Colonic mucosa (tissue), 4 donors: ENCODE measurements at regions not wholly inside any gene's neighbourhood (a gene's known extent, or its start where the extent isn't known, plus 50 kb on each side); places are given as distances from the start of the nearest gene placed in this dataset.

Experiments used
- DNase-seq: peaks from one replicate; pipeline ENCODE4 v3.0.0-alpha.2; 2020
- H3K27ac ChIP-seq: fragments of 200-600 bp; one replicate; pipeline ENCODE4 v1.8.0; 2021
- H3K27me3 ChIP-seq: fragments of 200-600 bp; one replicate; pipeline ENCODE4 v1.8.0; 2021
- H3K36me3 ChIP-seq: fragments of 200-600 bp; one replicate; pipeline ENCODE4 v1.8.0; 2021
- H3K4me1 ChIP-seq: fragments of 200-600 bp; one replicate; pipeline ENCODE4 v1.8.0; 2021; ENCODE audit warnings: mild to moderate bottlenecking
- H3K4me3 ChIP-seq: fragments of 200-600 bp; one replicate; pipeline ENCODE4 v1.8.0; 2021
- H3K9ac ChIP-seq, 2 donors: one replicate each; pipeline ENCODE4 v1.7.0; 2013; ENCODE audit warnings: control low read depth in 2 of 2, low read depth in 2 of 2, low read length in 2 of 2
- H3K9me3 ChIP-seq: fragments of 200-600 bp; one replicate; pipeline ENCODE4 v1.8.0; 2021
- CTCF ChIP-seq: fragments of 200-600 bp; IDR thresholded peaks from one replicate; pipeline ENCODE4 v1.8.0; 2022; ENCODE audit warnings: antibody characterized with exemption, mild to moderate bottlenecking
- intact Hi-C: fragments of 100-400 bp; cut with DNase I; formaldehyde crosslinking; loops from one replicate; pipeline ENCODE4 v1.14.1; 2022
- donor health status: healthy.
- donor health status: DM: no; HTN: no; CAD: no.
- donor health status: DM: no; HTN: no; CAD: no.

DNA sequence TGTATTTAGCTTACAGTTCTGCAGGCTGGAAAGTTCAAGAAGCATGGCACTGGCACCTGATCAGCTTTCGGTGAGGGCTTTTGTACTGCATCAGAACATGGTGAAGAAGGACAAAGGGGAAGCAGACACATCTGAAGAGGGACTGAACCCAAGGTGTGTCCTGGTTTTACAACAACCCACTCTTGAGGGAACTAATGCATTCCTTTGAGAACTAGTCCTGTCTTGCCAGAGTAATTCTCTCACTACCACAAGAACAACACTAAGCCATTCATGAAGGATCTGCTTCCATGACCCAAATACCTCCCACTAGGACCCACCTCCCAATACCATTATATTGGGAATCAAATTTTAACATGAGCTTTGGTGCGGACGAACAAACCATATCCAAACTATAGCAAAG is 93.6 kb downstream of the RFC3 start:
- Histone ChIP-seq H3K36me3 (no peaks in the 10 kb centered on the region), H3K27me3 (no peaks in the 10 kb centered on the region)

DNA sequence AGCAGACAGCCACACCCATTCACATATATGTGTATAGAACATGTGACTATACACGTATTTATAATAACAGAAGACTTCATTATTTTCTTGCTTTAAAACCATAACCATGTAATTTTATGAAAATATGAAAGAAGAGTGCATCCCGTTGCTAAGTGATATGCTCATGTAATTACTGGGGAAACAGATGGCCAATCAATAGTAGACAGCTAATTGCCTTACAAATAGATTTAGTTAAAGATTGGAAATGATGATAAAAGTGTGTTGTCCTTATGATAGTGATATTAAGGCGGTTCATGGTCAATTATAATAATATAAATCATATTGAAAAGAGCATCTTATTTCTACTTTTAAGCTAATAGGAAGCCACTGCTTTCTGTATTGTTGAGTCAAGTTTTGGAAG is 95.9 kb downstream of the RFC3 start:
- Histone ChIP-seq H3K4me1 (no peaks in the 10 kb centered on the region), H3K9ac (no peak overlapping the region), H3K9me3 (no peaks in the 10 kb centered on the region), H3K27me3 (no peaks in the 10 kb centered on the region), H3K4me3 (no peak overlapping the region), H3K27ac (no peak overlapping the region), H3K36me3 (no peaks in the 10 kb centered on the region)
- TF ChIP-seq CTCF = no peak
- DNase-seq = no peak
- intact Hi-C loops = no loop called here

More for the DNA sequence above, 93.6 kb downstream of the RFC3 start:
- no peak overlapping the region for H3K4me3 ChIP-seq
- intact Hi-C loops = no loop called here
- no peaks in the 10 kb centered on the region for H3K9me3 ChIP-seq
- no peak for DNase-seq
- TF ChIP-seq CTCF = no peak
- H3K9ac ChIP-seq = no peak overlapping the region
- no peaks in the 10 kb centered on the region for H3K4me1 ChIP-seq
- no peak overlapping the region for H3K27ac ChIP-seq

DNA sequence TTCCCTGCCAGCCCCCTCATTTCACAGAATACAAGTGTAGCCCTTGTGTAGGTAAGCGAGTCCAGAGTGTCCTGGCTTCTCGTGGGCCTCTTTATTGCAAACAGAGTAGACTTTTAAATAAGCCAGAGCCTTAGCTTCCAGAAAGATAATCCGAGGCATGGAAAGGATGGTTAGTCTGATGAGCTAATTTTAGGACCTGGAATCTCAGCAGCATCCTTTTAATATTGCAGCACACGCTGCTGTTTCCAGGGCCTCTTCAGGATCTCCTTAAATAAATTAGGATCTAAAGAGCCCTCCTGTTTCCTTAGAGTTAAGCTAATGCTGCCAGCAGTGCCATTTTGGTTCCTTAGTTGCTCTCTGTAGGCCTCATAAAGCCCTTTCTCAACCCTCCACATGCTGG is 99.2 kb downstream of the RFC3 start:
- H3K4me1 ChIP-seq = no peaks in the 10 kb centered on the region
- H3K9me3 ChIP-seq = no peaks in the 10 kb centered on the region
- H3K4me3 ChIP-seq = no peak overlapping the region
- H3K9ac ChIP-seq = no peak overlapping the region
- TF ChIP-seq CTCF = no peak
- intact Hi-C loops = no loop called here
- no peaks in the 10 kb centered on the region for H3K36me3 ChIP-seq
- no peaks in the 10 kb centered on the region for H3K27me3 ChIP-seq
- no peak for DNase-seq
- H3K27ac ChIP-seq = no peak overlapping the region

DNA sequence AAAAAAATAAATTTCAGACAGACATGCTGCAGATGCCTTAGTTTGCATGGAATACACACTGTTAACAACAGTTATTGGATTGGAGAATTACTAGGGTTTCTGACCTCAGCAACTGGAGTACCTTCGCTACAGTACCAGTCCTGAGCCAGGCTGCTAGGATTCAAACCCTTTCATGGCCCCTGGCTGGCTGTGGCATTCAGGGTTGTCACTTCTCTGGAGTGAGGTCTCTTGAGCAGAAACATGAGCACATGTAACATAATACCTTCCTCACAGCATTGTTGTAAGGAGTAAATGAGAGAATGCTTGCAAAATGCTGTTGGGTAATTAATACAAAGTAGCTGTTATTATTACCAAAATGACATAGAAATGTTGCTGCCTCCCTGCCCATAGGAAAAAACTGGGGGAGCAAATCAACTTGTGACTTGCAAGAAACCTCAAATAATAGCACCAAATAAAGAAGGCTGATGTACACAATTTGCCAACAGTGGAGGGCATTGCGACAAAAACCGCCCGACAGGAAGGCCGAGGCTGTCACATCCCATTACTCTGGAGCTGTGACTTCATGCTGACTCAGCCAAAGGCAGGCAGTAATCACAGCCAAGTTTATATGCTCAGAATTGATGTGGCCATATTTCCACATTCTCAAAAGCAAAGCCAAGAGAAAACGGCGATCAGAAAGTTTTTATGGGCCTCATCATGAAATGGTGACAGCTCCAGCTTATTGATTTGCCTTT is 100.4 kb downstream of the RFC3 start:
- H3K27ac ChIP-seq = no peak overlapping the region
- DNase-seq = no peak

GRCh38 chr13:33919120-33919519 is 101.2 kb downstream of the RFC3 start:
- TF ChIP-seq CTCF = no peak
- no peak for DNase-seq

More for the DNA sequence above, 100.4 kb downstream of the RFC3 start:
- H3K4me3 ChIP-seq = no peak overlapping the region
- H3K9ac ChIP-seq = no peak overlapping the region
- TF ChIP-seq CTCF = no peak
- H3K27me3 ChIP-seq = no peaks in the 10 kb centered on the region
- H3K9me3 ChIP-seq = no peaks in the 10 kb centered on the region
- intact Hi-C loops = no loop called here
- no peaks in the 10 kb centered on the region for H3K4me1 ChIP-seq
- H3K36me3 ChIP-seq = no peaks in the 10 kb centered on the region

More at GRCh38 chr13:33919120-33919519, 101.2 kb downstream of the RFC3 start:
- H3K9ac ChIP-seq = no peak overlapping the region
- intact Hi-C loops = no loop called here
- H3K4me3 ChIP-seq = no peak overlapping the region
- H3K9me3 ChIP-seq = no peaks in the 10 kb centered on the region
- H3K4me1 ChIP-seq = no peaks in the 10 kb centered on the region
- H3K27me3 ChIP-seq = no peaks in the 10 kb centered on the region
- H3K36me3 ChIP-seq = no peaks in the 10 kb centered on the region
- no peak overlapping the region for H3K27ac ChIP-seq
